HEK293T (cell line): ENCODE measurements at regions not wholly inside any gene's neighbourhood (a gene's known extent, or its start where the extent isn't known, plus 50 kb on each side); places are given as distances from the start of the nearest gene placed in this dataset.

ENCODE experiments used
- ARNT ChIP-seq: fragments of 450-650 bp; IDR thresholded peaks from 2 replicates; pipeline ENCODE4 v1.6.1; 2017; ENCODE audit warnings: mild to moderate bottlenecking
- BHLHE40 ChIP-seq: fragments of 450-650 bp; IDR thresholded peaks from 2 replicates; pipeline ENCODE4 v1.6.1; 2016; ENCODE audit warnings: mild to moderate bottlenecking, moderate library complexity, borderline replicate concordance
- CTBP1 ChIP-seq: fragments of 450-650 bp; IDR thresholded peaks from 2 replicates; pipeline ENCODE4 v1.6.1; 2016; ENCODE audit warnings: borderline replicate concordance
- ELF4 ChIP-seq: fragments of 450-650 bp; IDR thresholded peaks from 2 replicates; pipeline ENCODE4 v1.6.1; 2017; ENCODE audit warnings: antibody characterized with exemption
- FOXA1 ChIP-seq: fragments of 450-650 bp; IDR thresholded peaks from 2 replicates; pipeline ENCODE4 v1.6.1; 2016; ENCODE audit warnings: mild to moderate bottlenecking
- HDGF ChIP-seq: fragments of 450-650 bp; IDR thresholded peaks from 2 replicates; pipeline ENCODE4 v1.6.1; 2017; ENCODE audit warnings: antibody characterized with exemption, borderline replicate concordance
- LEF1 ChIP-seq: fragments of 450-650 bp; IDR thresholded peaks from 2 replicates; pipeline ENCODE4 v1.6.1; 2017; ENCODE audit warnings: mild to moderate bottlenecking, borderline replicate concordance
- NFRKB ChIP-seq: fragments of 450-650 bp; IDR thresholded peaks from 2 replicates; pipeline ENCODE4 v1.6.1; 2016; ENCODE audit warnings: mild to moderate bottlenecking, moderate library complexity
- SP1 ChIP-seq: fragments of 450-650 bp; IDR thresholded peaks from 2 replicates; pipeline ENCODE4 v1.6.1; 2017
- SUZ12 ChIP-seq: fragments of 450-650 bp; IDR thresholded peaks from 2 replicates; pipeline ENCODE4 v1.6.1; 2016; ENCODE audit warnings: mild to moderate bottlenecking
- ZNF384 ChIP-seq: fragments of 450-650 bp; IDR thresholded peaks from 2 replicates; pipeline ENCODE4 v1.6.1; 2016

GRCh38 chr10:117745301-117745700 is 202.8 kb downstream of the EMX2 start:
- TF ChIP-seq SP1 (no peak), ZNF384 (no peak), HDGF (no peak), NFRKB (no peak), FOXA1 (no peak), BHLHE40 (no peak), ELF4 (no peak), CTBP1 (no peak), LEF1 (no peak), SUZ12 (no peak), ARNT (no peak)
